Right lobe of liver (tissue), 6 donors: ENCODE measurements at regions not wholly inside any gene's neighbourhood (a gene's known extent, or its start where the extent isn't known, plus 50 kb on each side); places are given as distances from the start of the nearest gene placed in this dataset.

Source experiments
- ATAC-seq, 4 donors: fragments of 200-7000 bp; cut with Tn5 transposase; one replicate each; pipeline ENCODE4 v1.9.1; 2020; ENCODE audit warnings: mild to moderate bottlenecking in 4 of 4, moderate library complexity in 4 of 4
- DNase-seq, 3 donors: peaks; one replicate each; pipeline ENCODE4 v3.0.0-alpha.2; 2020
- H3K27ac ChIP-seq, 3 donors: fragments of 200-600 bp; one replicate each; pipeline ENCODE4 v1.8.0; 2022
- H3K27me3 ChIP-seq, 2 donors: fragments of 200-600 bp; one replicate each; pipeline ENCODE4 v1.8.0; 2022
- H3K36me3 ChIP-seq, 4 donors: fragments of 200-600 bp; sonication (generic) in 1 of 4; one replicate each; pipeline versions ENCODE4 v1.5.1 to v1.8.0; 2017 to 2022; ENCODE audit warnings: control low read depth in 1 of 4
- H3K4me1 ChIP-seq, 4 donors: fragments of 200-600 bp; sonication (generic) in 1 of 4; one replicate each; pipeline versions ENCODE4 v1.5.1 to v1.8.0; 2017 to 2022; ENCODE audit warnings: control low read depth in 1 of 4
- H3K4me3 ChIP-seq, 3 donors: fragments of 200-600 bp; one replicate each; pipeline ENCODE4 v1.8.0; 2022
- H3K9me3 ChIP-seq, 4 donors: fragments of 200-600 bp; sonication (generic) in 1 of 4; one replicate each; pipeline versions ENCODE4 v1.5.1 to v1.8.0; 2017 to 2022; ENCODE audit warnings: control low read depth in 1 of 4
- CTCF ChIP-seq, 4 donors: fragments of 200-600 bp in 3 of 4; fragments of 450-650 bp in 1 of 4; IDR thresholded peaks; one replicate each; pipeline versions ENCODE4 v1.5.1 to v1.8.0; 2016 to 2022; ENCODE audit warnings: antibody characterized with exemption in 4 of 4, mild to moderate bottlenecking in 2 of 4
- POLR2A ChIP-seq: fragments of 450-650 bp; IDR thresholded peaks from one replicate; pipeline ENCODE4 v1.6.1; 2017; ENCODE audit warnings: antibody characterized with exemption, mild to moderate bottlenecking
- whole genome bisulfite sequencing: methylation state at CpG from one replicate; pipeline ENCODE4 v1.1.6; 2018; ENCODE audit warnings: low coverage, low lambda C conversion rate; ENCODE audit not compliant: insufficient coverage; ENCODE audit errors: missing lambda C conversion rate; 5-methylcytosine and 5-hydroxymethylcytosine counted together
- intact Hi-C, 2 donors: fragments of 100-400 bp; cut with DNase I; formaldehyde crosslinking; loops; one replicate each; pipeline versions ENCODE4 v1.11.2 to v1.14.1; 2022
- donor health status: DM: no; HTN: yes; CAD: no.
- donor health status: DM: no; HTN: no; CAD: no.
- donor health status: DM: no; HTN: no; CAD: no.
- donor health status: DM: no; HTN: yes; CAD: no.
- donor health status: DM: no; HTN: yes; CAD: no.

DNA sequence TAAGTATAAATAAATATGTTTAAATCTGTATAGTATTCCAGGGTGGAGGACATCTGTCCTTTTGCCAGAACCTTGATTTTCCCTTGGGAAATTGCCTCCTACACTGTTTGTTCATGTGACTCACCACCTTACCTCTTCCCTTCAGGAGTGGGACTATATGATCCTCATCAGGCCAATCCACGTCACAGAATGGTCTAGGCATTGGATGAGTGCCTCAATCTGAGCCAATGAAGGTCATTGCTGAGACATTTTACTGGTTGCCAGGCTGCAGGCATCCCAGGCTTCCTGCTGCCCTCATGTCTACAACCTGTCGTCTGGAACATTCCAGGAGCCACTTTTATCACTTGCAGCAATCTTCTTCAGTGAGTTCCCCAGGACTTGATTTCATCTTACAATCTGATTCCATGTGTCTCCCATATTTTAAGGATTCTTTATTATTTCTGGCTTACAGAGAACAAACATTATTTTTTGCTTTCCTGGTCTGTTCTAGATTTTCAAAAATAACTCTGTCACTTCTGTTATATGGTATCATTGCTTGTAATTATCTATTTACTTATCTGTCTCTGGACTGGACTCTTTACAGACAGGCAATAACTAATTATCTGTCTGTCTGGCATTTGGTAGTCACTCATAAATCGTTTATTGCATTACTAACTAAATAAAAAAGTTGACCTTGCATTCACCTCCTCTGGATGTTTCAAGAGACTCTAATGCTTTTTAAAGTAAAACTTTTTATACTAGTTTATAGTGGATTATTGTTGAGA lies 107.3 kb upstream of the APC start:
- Histone ChIP-seq H3K9me3 (no peaks in the 10 kb centered on the region), H3K27me3 (no peaks in the 10 kb centered on the region), H3K4me3 (no peak overlapping the region), H3K27ac (no peak overlapping the region), H3K36me3 (no peaks in the 10 kb centered on the region), H3K4me1 (peaks cover 0 to 14% (median 5%) of the 10 kb centered on the region in 4 donors)
- DNase-seq, result no peak
- WGBS, result 52% methylated on average over 2 of the region's 3 CpGs
- ATAC-seq, result peak in 1 of 4 donors; percentile 24
- intact Hi-C loops, result no loop called here
- no peak for TF ChIP-seq CTCF (IDR thresholded peaks at IDR 0.05)
- no peak for TF ChIP-seq POLR2A

GRCh38 chr5:112634166-112634565 lies 103.5 kb upstream of the APC start:
- 14% methylated on average over 1 of the region's 1 CpG for WGBS
- no peaks in the 10 kb centered on the region for H3K36me3 ChIP-seq
- DNase-seq (no peak), ATAC-seq (peak in 3 of 4 donors; percentile 47 to 57 (median 50))
- no peaks in the 10 kb centered on the region for H3K27me3 ChIP-seq
- intact Hi-C loops, result no loop called here
- no peak overlapping the region for H3K27ac ChIP-seq
- TF ChIP-seq CTCF (IDR thresholded peaks at IDR 0.05), result no peak
- TF ChIP-seq POLR2A, result no peak
- no peaks in the 10 kb centered on the region for H3K9me3 ChIP-seq
- peaks cover 0 to 34% (median 15%) of the 10 kb centered on the region in 4 donors for H3K4me1 ChIP-seq
- H3K4me3 ChIP-seq, result no peak overlapping the region

DNA sequence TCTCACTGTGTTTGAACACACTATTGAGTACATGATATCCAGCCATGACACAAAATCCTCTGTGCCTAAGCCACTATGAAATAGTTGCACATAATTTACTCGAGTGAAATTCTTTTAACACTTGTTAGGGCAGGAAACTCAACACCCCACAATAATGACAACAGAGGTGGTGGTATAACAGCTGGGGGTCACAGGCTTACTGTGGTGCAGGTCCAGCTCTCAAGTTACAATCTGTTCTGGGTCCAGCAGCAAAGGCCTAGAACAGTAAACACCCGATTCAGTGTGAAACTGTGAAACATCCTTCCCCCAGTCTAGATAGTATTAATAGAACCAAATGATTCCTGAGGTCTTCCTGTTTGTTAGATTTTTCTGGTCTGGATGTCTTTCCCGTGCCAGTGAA lies 102.9 kb upstream of the APC start:
- TF ChIP-seq CTCF (IDR thresholded peaks at IDR 0.05) (no peak), POLR2A (no peak)
- H3K4me3 ChIP-seq, result no peak overlapping the region
- WGBS, result 57% methylated on average over 3 of the region's 3 CpGs
- no peaks in the 10 kb centered on the region for H3K27me3 ChIP-seq
- no peaks in the 10 kb centered on the region for H3K36me3 ChIP-seq
- intact Hi-C loops, result no loop called here
- no peak overlapping the region for H3K27ac ChIP-seq
- no peaks in the 10 kb centered on the region for H3K9me3 ChIP-seq
- H3K4me1 ChIP-seq, result peaks cover 0 to 34% (median 15%) of the 10 kb centered on the region in 4 donors
- ATAC-seq, result peak in 1 of 4 donors; percentile 17
- no peak for DNase-seq

- H3K27me3 ChIP-seq, result no peaks in the 10 kb centered on the region
- 84% methylated on average over 3 of the region's 3 CpGs for WGBS
- no peak for DNase-seq
- H3K9me3 ChIP-seq, result no peaks in the 10 kb centered on the region
- ATAC-seq, result no peak
- H3K27ac ChIP-seq, result no peak overlapping the region
- TF ChIP-seq CTCF (IDR thresholded peaks at IDR 0.05), result no peak
- no peak for TF ChIP-seq POLR2A
- intact Hi-C loops, result no loop called here
- H3K4me3 ChIP-seq, result no peak overlapping the region
- no peaks in the 10 kb centered on the region for H3K36me3 ChIP-seq
- peaks cover 0 to 34% (median 15%) of the 10 kb centered on the region in 4 donors for H3K4me1 ChIP-seq
Observed at GRCh38 chr5:112635276-112635675, 102.4 kb upstream of the APC start.
